DND-41 (cell line): ENCODE measurements at regions not wholly inside any gene's neighbourhood (a gene's known extent, or its start where the extent isn't known, plus 50 kb on each side); places are given as distances from the start of the nearest gene placed in this dataset.

Experiments used
- EZH2 ChIP-seq: IDR thresholded peaks from 3 replicates; pipeline ENCODE4 v1.6.1; 2012; ENCODE audit warnings: borderline replicate concordance, low read depth, mild to moderate bottlenecking, moderate library complexity, low read length, inconsistent platforms; ENCODE audit not compliant: severe bottlenecking
- TF ChIP-seq, protein P1 (sequence below): IDR thresholded peaks from 2 replicates; pipeline ENCODE4 v1.5.1; 2012; ENCODE audit warnings: borderline replicate concordance, low read length, moderate library complexity, mild to moderate bottlenecking; ENCODE audit not compliant: poor library complexity, severe bottlenecking; ENCODE audit errors: extremely low read depth

DNA sequence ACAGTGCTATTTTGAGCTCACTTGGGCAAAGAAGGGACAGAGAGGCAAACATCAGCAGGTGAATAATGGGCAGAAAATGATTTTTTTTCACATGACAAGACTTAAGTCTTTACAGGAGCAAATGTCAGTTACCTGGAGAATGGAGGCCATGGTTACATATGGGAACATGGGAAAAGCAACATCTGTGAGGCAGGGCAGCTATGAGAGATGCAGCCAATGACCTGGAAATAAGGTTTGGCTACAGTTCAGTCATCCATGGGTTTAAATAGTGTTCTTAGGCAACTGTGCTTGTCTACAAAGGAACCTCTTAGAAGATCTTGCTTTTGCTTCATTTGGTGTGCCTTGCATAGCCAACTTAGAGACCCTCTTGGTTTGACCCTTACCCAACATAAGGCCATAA, 490.2 kb upstream of the LCORL start:
- TF ChIP-seq, protein P1, sequence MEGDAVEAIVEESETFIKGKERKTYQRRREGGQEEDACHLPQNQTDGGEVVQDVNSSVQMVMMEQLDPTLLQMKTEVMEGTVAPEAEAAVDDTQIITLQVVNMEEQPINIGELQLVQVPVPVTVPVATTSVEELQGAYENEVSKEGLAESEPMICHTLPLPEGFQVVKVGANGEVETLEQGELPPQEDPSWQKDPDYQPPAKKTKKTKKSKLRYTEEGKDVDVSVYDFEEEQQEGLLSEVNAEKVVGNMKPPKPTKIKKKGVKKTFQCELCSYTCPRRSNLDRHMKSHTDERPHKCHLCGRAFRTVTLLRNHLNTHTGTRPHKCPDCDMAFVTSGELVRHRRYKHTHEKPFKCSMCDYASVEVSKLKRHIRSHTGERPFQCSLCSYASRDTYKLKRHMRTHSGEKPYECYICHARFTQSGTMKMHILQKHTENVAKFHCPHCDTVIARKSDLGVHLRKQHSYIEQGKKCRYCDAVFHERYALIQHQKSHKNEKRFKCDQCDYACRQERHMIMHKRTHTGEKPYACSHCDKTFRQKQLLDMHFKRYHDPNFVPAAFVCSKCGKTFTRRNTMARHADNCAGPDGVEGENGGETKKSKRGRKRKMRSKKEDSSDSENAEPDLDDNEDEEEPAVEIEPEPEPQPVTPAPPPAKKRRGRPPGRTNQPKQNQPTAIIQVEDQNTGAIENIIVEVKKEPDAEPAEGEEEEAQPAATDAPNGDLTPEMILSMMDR = no peak
- TF ChIP-seq EZH2 = no peak
